Transverse colon (tissue), 4 donors: ENCODE measurements at regions not wholly inside any gene's neighbourhood (a gene's known extent, or its start where the extent isn't known, plus 50 kb on each side); places are given as distances from the start of the nearest gene placed in this dataset.
"Not testable (repeated sequence)": the region's sequence is repeated elsewhere in the genome, so short reads cannot be mapped to it uniquely, and the experiment has no call there.

Source experiments
- DNase-seq: peaks from one replicate; pipeline ENCODE4 v3.0.0-alpha.2; 2019
- H3K27ac ChIP-seq, 4 donors: fragments of 200-600 bp; sonication (generic); 2 replicates each; pipeline ENCODE4 v1.5.1; 2016 to 2018; ENCODE audit warnings: inconsistent platforms in 4 of 4
- H3K27me3 ChIP-seq: fragments of 200-600 bp; sonication (generic); 2 replicates; pipeline ENCODE4 v1.5.1; 2017; ENCODE audit warnings: inconsistent platforms
- H3K36me3 ChIP-seq, 4 donors: fragments of 200-600 bp; sonication (generic); 2 replicates each; pipeline ENCODE4 v1.5.1; 2017 to 2019; ENCODE audit warnings: inconsistent platforms in 4 of 4
- H3K4me1 ChIP-seq, 4 donors: fragments of 200-600 bp; sonication (generic); 2 replicates each; pipeline ENCODE4 v1.5.1; 2017 to 2020; ENCODE audit warnings: inconsistent platforms in 4 of 4
- H3K4me3 ChIP-seq, 4 donors: fragments of 200-600 bp; sonication (generic); 1 replicate in 1 of 4; 2 replicates in 3 of 4; pipeline versions ENCODE4 v1.5.1 to v1.6.1; 2017 to 2019; ENCODE audit warnings: inconsistent platforms in 4 of 4
- H3K9me3 ChIP-seq, 2 donors: fragments of 200-600 bp; sonication (generic); 2 replicates each; pipeline ENCODE4 v1.5.1; 2017 to 2019; ENCODE audit warnings: inconsistent platforms in 2 of 2
- WGBS, 2 donors: methylation state at CpG; one replicate each; pipeline ENCODE4 v1.1.5; 2018; ENCODE audit warnings: low coverage in 1 of 2; 5-methylcytosine and 5-hydroxymethylcytosine counted together
- in situ Hi-C, 4 donors: fragments of 200-750 bp; cut with MboI; loops; one replicate each; pipeline versions ENCODE4 v1.15.0 to v1.15.1; 2017; ENCODE audit warnings: low sequenced_read_pairs in 3 of 4, low pct_ligation_motif_present in 1 of 4, low pct_unique_long_range_greater_than_20kb in 1 of 4
- intact Hi-C: fragments of 100-400 bp; cut with DNase I; formaldehyde crosslinking; loops from one replicate; pipeline ENCODE4 v1.15.1; 2023; ENCODE audit warnings: low total_unique reads

- intact Hi-C loops, H3K4me3 ChIP-seq, H3K36me3 ChIP-seq, H3K9me3 ChIP-seq, in situ Hi-C loops, DNase-seq, H3K4me1 ChIP-seq, H3K27ac ChIP-seq, H3K27me3 ChIP-seq: not testable (repeated sequence)
- 65 to 76% methylated on average over 4 to 21 of the region's 31 CpGs for WGBS, 2 donors
Measured at GRCh38 chr16:88232401-88233258, 150.1 kb upstream of the ZNF469 start.

GRCh38 chr16:88233621-88234420 lies 148.9 kb upstream of the ZNF469 start:
- H3K9me3 ChIP-seq, in situ Hi-C loops, H3K27me3 ChIP-seq, H3K27ac ChIP-seq, intact Hi-C loops, H3K4me3 ChIP-seq, H3K36me3 ChIP-seq, H3K4me1 ChIP-seq, DNase-seq: not testable (repeated sequence)
- 77% methylated on average over 16 of the region's 23 CpGs; no CpG with 5 or more reads in 1 of the 2 donors for WGBS, 2 donors

- in situ Hi-C loops: not testable (repeated sequence)
Measured at GRCh38 chr16:88234421-88235271, 148.1 kb upstream of the ZNF469 start.

GRCh38 chr16:88235691-88236090 lies 147.1 kb upstream of the ZNF469 start:
- H3K9me3 ChIP-seq, intact Hi-C loops, H3K27me3 ChIP-seq, H3K4me1 ChIP-seq, H3K27ac ChIP-seq, DNase-seq, in situ Hi-C loops, H3K4me3 ChIP-seq, H3K36me3 ChIP-seq: not testable (repeated sequence)
- 78 to 90% methylated on average over 3 to 6 of the region's 6 CpGs for WGBS, 2 donors

More at GRCh38 chr16:88234421-88235271, 148.1 kb upstream of the ZNF469 start:
- H3K4me3 ChIP-seq, H3K4me1 ChIP-seq, intact Hi-C loops, H3K36me3 ChIP-seq, DNase-seq, H3K27me3 ChIP-seq, H3K9me3 ChIP-seq, H3K27ac ChIP-seq: not testable (repeated sequence)
- WGBS, 2 donors: 77 to 94% methylated on average over 3 to 37 of the region's 46 CpGs

GRCh38 chr16:88236229-88236628 lies 146.5 kb upstream of the ZNF469 start:
- DNase-seq, H3K9me3 ChIP-seq, intact Hi-C loops, H3K27ac ChIP-seq, H3K4me1 ChIP-seq, in situ Hi-C loops, H3K4me3 ChIP-seq, H3K36me3 ChIP-seq, H3K27me3 ChIP-seq: not testable (repeated sequence)
- 60% methylated on average over 9 of the region's 9 CpGs; no CpG with 5 or more reads in 1 of the 2 donors for WGBS, 2 donors

GRCh38 chr16:88237314-88237713 lies 145.4 kb upstream of the ZNF469 start:
- H3K27me3 ChIP-seq, DNase-seq, H3K36me3 ChIP-seq, H3K4me3 ChIP-seq, H3K27ac ChIP-seq, H3K4me1 ChIP-seq, in situ Hi-C loops, H3K9me3 ChIP-seq, intact Hi-C loops: not testable (repeated sequence)
- WGBS, 2 donors: 63% methylated on average over 3 of the region's 9 CpGs; no CpG with 5 or more reads in 1 of the 2 donors

- intact Hi-C loops, H3K9me3 ChIP-seq, H3K4me3 ChIP-seq, H3K27me3 ChIP-seq, in situ Hi-C loops, H3K36me3 ChIP-seq, DNase-seq: not testable (repeated sequence)
- 68 to 70% methylated on average over 2 to 7 of the region's 10 CpGs for WGBS, 2 donors
- Histone ChIP-seq H3K4me1 (peaks cover 0 to 10% (median 6%) of the 10 kb centered on the region in 4 donors), H3K27ac (peak overlapping the region in 3 of 4 donors; percentile 37 to 53 (median 47))
Measured at GRCh38 chr16:88237761-88238415, 144.9 kb upstream of the ZNF469 start.
